Parathyroid adenoma (tissue), 2 donors: ENCODE measurements at regions not wholly inside any gene's neighbourhood (a gene's known extent, or its start where the extent isn't known, plus 50 kb on each side); places are given as distances from the start of the nearest gene placed in this dataset.

ENCODE experiments used
- H2AFZ ChIP-seq: fragments of 300-600 bp; sonication (generic); one replicate; pipeline ENCODE4 v1.7.0; 2017; ENCODE audit warnings: antibody characterized with exemption, mild to moderate bottlenecking
- H3K27ac ChIP-seq: fragments of 300-600 bp; sonication (generic); one replicate; pipeline ENCODE4 v1.7.0; 2017
- H3K27me3 ChIP-seq: fragments of 300-600 bp; sonication (generic); one replicate; pipeline ENCODE4 v1.7.0; 2017; ENCODE audit warnings: low read length; ENCODE audit not compliant: control insufficient read depth, insufficient read depth
- H3K36me3 ChIP-seq: fragments of 300-600 bp; sonication (generic); one replicate; pipeline ENCODE4 v1.7.0; 2017; ENCODE audit warnings: low read length; ENCODE audit not compliant: control insufficient read depth, insufficient read depth
- H3K4me1 ChIP-seq: fragments of 300-600 bp; sonication (generic); one replicate; pipeline ENCODE4 v1.7.0; 2017; ENCODE audit warnings: control low read depth
- H3K4me2 ChIP-seq: fragments of 300-600 bp; sonication (generic); one replicate; pipeline ENCODE4 v1.7.0; 2017; ENCODE audit warnings: low read length
- H3K4me3 ChIP-seq: fragments of 300-600 bp; sonication (generic); one replicate; pipeline ENCODE4 v1.7.0; 2017; ENCODE audit warnings: low read depth, low read length
- H3K79me2 ChIP-seq: fragments of 300-600 bp; sonication (generic); one replicate; pipeline ENCODE4 v1.7.0; 2017; ENCODE audit warnings: control low read depth
- H3K9ac ChIP-seq: fragments of 300-600 bp; sonication (generic); one replicate; pipeline ENCODE4 v1.7.0; 2017; ENCODE audit warnings: mild to moderate bottlenecking
- H3K9me3 ChIP-seq: fragments of 300-600 bp; sonication (generic); one replicate; pipeline ENCODE4 v1.7.0; 2017; ENCODE audit warnings: low read length; ENCODE audit not compliant: control insufficient read depth
- CTCF ChIP-seq: fragments of 300-600 bp; sonication (generic); IDR thresholded peaks from one replicate; pipeline ENCODE4 v1.7.0; 2017; ENCODE audit warnings: antibody characterized with exemption, mild to moderate bottlenecking
- donor health status: primary hyperparathyroidism.

- Histone ChIP-seq H3K4me2 (no peak overlapping the region), H3K36me3 (no peaks in the 10 kb centered on the region), H3K27ac (no peak overlapping the region), H2AFZ (no peak overlapping the region), H3K4me3 (no peak overlapping the region), H3K9me3 (no peaks in the 10 kb centered on the region), H3K4me1 (no peaks in the 10 kb centered on the region), H3K79me2 (no peaks in the 10 kb centered on the region), H3K9ac (no peak overlapping the region), H3K27me3 (no peaks in the 10 kb centered on the region)
- TF ChIP-seq CTCF, result no peak
These were observed 200.5 kb upstream of the RUNX1 start for GRCh38 chr21:35249636-35250035.

- Histone ChIP-seq H3K4me1 (no peaks in the 10 kb centered on the region), H3K4me3 (no peak overlapping the region), H3K27ac (no peak overlapping the region), H3K36me3 (no peaks in the 10 kb centered on the region), H3K9me3 (no peaks in the 10 kb centered on the region), H2AFZ (no peak overlapping the region), H3K79me2 (no peaks in the 10 kb centered on the region), H3K9ac (no peak overlapping the region), H3K4me2 (no peak overlapping the region), H3K27me3 (no peaks in the 10 kb centered on the region)
- TF ChIP-seq CTCF, result no peak
These were observed 196.8 kb upstream of the RUNX1 start for GRCh38 chr21:35245879-35246278.

GRCh38 chr21:35244514-35244913 is 195.4 kb upstream of the RUNX1 start:
- Histone ChIP-seq H3K27ac (no peak overlapping the region), H3K79me2 (no peaks in the 10 kb centered on the region), H3K4me3 (no peak overlapping the region), H3K9ac (no peak overlapping the region), H2AFZ (no peak overlapping the region), H3K4me1 (no peaks in the 10 kb centered on the region), H3K4me2 (no peak overlapping the region), H3K36me3 (no peaks in the 10 kb centered on the region), H3K9me3 (no peaks in the 10 kb centered on the region), H3K27me3 (no peaks in the 10 kb centered on the region)
- no peak for TF ChIP-seq CTCF

- H3K4me3 ChIP-seq, result no peak overlapping the region
- no peaks in the 10 kb centered on the region for H3K27me3 ChIP-seq
- H3K79me2 ChIP-seq, result no peaks in the 10 kb centered on the region
- no peak overlapping the region for H3K4me2 ChIP-seq
- H3K9ac ChIP-seq, result no peak overlapping the region
- no peak overlapping the region for H2AFZ ChIP-seq
- H3K27ac ChIP-seq, result no peak overlapping the region
- H3K4me1 ChIP-seq, result no peaks in the 10 kb centered on the region
- no peaks in the 10 kb centered on the region for H3K9me3 ChIP-seq
- TF ChIP-seq CTCF, result no peak
- H3K36me3 ChIP-seq, result no peaks in the 10 kb centered on the region
These were observed 194.1 kb upstream of the RUNX1 start for GRCh38 chr21:35243171-35243570.

GRCh38 chr21:35239811-35240219 is 190.7 kb upstream of the RUNX1 start:
- H2AFZ ChIP-seq, result no peak overlapping the region
- H3K9ac ChIP-seq, result no peak overlapping the region
- no peak overlapping the region for H3K27ac ChIP-seq
- H3K27me3 ChIP-seq, result no peaks in the 10 kb centered on the region
- H3K36me3 ChIP-seq, result no peaks in the 10 kb centered on the region
- no peak for TF ChIP-seq CTCF
- H3K9me3 ChIP-seq, result no peaks in the 10 kb centered on the region
- H3K4me1 ChIP-seq, result no peaks in the 10 kb centered on the region
- no peak overlapping the region for H3K4me2 ChIP-seq
- no peak overlapping the region for H3K4me3 ChIP-seq
- no peaks in the 10 kb centered on the region for H3K79me2 ChIP-seq
